T-helper 2 cell (primary cell): ENCODE measurements at regions not wholly inside any gene's neighbourhood (a gene's known extent, or its start where the extent isn't known, plus 50 kb on each side); places are given as distances from the start of the nearest gene placed in this dataset.

Experiments used
- DNase-seq, 5 experiments: peaks; one replicate each; pipeline versions ENCODE4 v3.0.0 to v3.0.0-alpha.2; 2012 to 2022

GRCh38 chr12:115758183-115758582 lies 519.3 kb downstream of the MED13L start:
- no peak for DNase-seq

- no peak for DNase-seq
Measured at GRCh38 chr12:115756804-115757203, 520.7 kb downstream of the MED13L start.

GRCh38 chr12:115756271-115756670 lies 521.2 kb downstream of the MED13L start:
- DNase-seq = no peak

GRCh38 chr12:115755725-115756085 lies 521.8 kb downstream of the MED13L start:
- DNase-seq = no peak

GRCh38 chr12:115755061-115755724 lies 522.3 kb downstream of the MED13L start:
- DNase-seq = no peak

- peak in 1 of 5 experiments; percentile 6 for DNase-seq
Measured at GRCh38 chr12:115752913-115753726, 524.4 kb downstream of the MED13L start.

GRCh38 chr12:115752156-115752555 lies 525.3 kb downstream of the MED13L start:
- DNase-seq = no peak

- DNase-seq = no peak
Measured at GRCh38 chr12:115750340-115750739, 527.2 kb downstream of the MED13L start.

GRCh38 chr12:115749071-115749841 lies 528.2 kb downstream of the MED13L start:
- DNase-seq = no peak

GRCh38 chr12:115740586-115741155 lies 536.8 kb downstream of the MED13L start:
- no peak for DNase-seq

- no peak for DNase-seq
Measured at GRCh38 chr12:115737895-115738294, 539.6 kb downstream of the MED13L start.

- DNase-seq = no peak
Measured at GRCh38 chr12:115736360-115736759, 541.1 kb downstream of the MED13L start.

- DNase-seq = no peak
Measured at GRCh38 chr12:115730975-115731541, 546.4 kb downstream of the MED13L start.

GRCh38 chr12:115726691-115727090 lies 550.8 kb downstream of the MED13L start:
- DNase-seq = no peak

GRCh38 chr12:115722181-115722580 lies 555.3 kb downstream of the MED13L start:
- no peak for DNase-seq

- no peak for DNase-seq
Measured at GRCh38 chr12:115716551-115716950, 560.9 kb downstream of the MED13L start.

GRCh38 chr12:115712676-115713075 lies 564.8 kb downstream of the MED13L start:
- DNase-seq = no peak

GRCh38 chr12:115710104-115710564 lies 567.4 kb downstream of the MED13L start:
- no peak for DNase-seq

GRCh38 chr12:115709540-115710011 lies 567.9 kb downstream of the MED13L start:
- no peak for DNase-seq

- DNase-seq = no peak
Measured at GRCh38 chr12:115708801-115709200, 568.7 kb downstream of the MED13L start.

- no peak for DNase-seq
Measured at GRCh38 chr12:115700896-115701465, 576.5 kb downstream of the MED13L start.

GRCh38 chr12:115700081-115700480 lies 577.4 kb downstream of the MED13L start:
- DNase-seq = no peak
